ENCODE measurements at regions not wholly inside any gene's neighbourhood (a gene's known extent, or its start where the extent isn't known, plus 50 kb on each side); places are given as distances from the start of the nearest gene placed in this dataset.
A peak's percentile ranks its signal among the peaks of the same experiment; 100 is the strongest.

- ATAC-seq (no peak), DNase-seq (no peak)
- Mint-ChIP-seq H3K4me1 (no peaks in the 10 kb centered on the region), H3K27me3 (peaks cover under 1% of the 10 kb centered on the region), H3K27ac (no peak overlapping the region), H3K4me3 (no peak overlapping the region), H3K9me3 (peaks cover 0 to 6% of the 10 kb centered on the region in 2 donors)
These were observed 303.0 kb upstream of the AJAP1 start for GRCh38 chr1:4351453-4351852.

- Mint-ChIP-seq H3K27ac (no peak overlapping the region), H3K4me3 (no peak overlapping the region), H3K27me3 (no peaks in the 10 kb centered on the region), H3K9me3 (peaks cover 0 to 6% of the 10 kb centered on the region in 2 donors), H3K4me1 (no peaks in the 10 kb centered on the region)
- ATAC-seq: no peak
- no peak for DNase-seq
These were observed 301.1 kb upstream of the AJAP1 start for GRCh38 chr1:4353090-4353856.

DNA sequence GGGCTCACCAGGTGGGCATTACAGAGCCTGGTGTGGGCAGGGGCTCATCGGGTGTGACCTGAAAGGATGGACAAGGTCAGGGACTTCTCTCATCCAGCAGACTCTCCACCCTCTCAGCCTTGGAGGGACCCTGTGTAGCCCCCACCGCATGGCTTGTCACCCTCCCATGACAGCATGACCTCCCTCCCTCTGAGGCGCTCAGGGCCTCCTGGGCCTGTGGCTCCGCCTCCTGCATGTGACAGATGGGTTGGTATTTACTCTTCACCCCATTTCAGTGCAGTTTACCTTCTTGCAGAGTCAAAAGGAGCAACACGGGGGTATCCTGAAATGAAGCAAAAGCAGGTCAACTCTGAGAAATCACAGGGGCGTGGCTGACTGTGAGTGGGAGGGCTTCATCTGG, 298.6 kb upstream of the AJAP1 start:
- no peaks in the 10 kb centered on the region for H3K27me3 Mint-ChIP-seq
- no peaks in the 10 kb centered on the region for H3K9me3 Mint-ChIP-seq
- no peaks in the 10 kb centered on the region for H3K4me1 Mint-ChIP-seq
- H3K4me3 Mint-ChIP-seq: no peak overlapping the region
- no peak overlapping the region for H3K27ac Mint-ChIP-seq
- DNase-seq (no peak), ATAC-seq (no peak)

GRCh38 chr1:4362314-4363044, 291.9 kb upstream of the AJAP1 start:
- H3K4me3 Mint-ChIP-seq: no peak overlapping the region
- no peaks in the 10 kb centered on the region for H3K9me3 Mint-ChIP-seq
- ATAC-seq (no peak), DNase-seq (no peak)
- peaks cover 8% of the 10 kb centered on the region for H3K27me3 Mint-ChIP-seq
- no peak overlapping the region for H3K27ac Mint-ChIP-seq
- no peaks in the 10 kb centered on the region for H3K4me1 Mint-ChIP-seq

GRCh38 chr1:4366091-4366490, 288.3 kb upstream of the AJAP1 start:
- Mint-ChIP-seq H3K4me3 (no peak overlapping the region), H3K4me1 (no peaks in the 10 kb centered on the region), H3K27ac (no peak overlapping the region), H3K27me3 (peaks cover 8% of the 10 kb centered on the region), H3K9me3 (no peaks in the 10 kb centered on the region)
- DNase-seq: no peak
- no peak for ATAC-seq

- H3K27ac Mint-ChIP-seq: no peak overlapping the region
- no peaks in the 10 kb centered on the region for H3K27me3 Mint-ChIP-seq
- ATAC-seq: no peak
- no peaks in the 10 kb centered on the region for H3K9me3 Mint-ChIP-seq
- DNase-seq: no peak
- H3K4me1 Mint-ChIP-seq: no peaks in the 10 kb centered on the region
- no peak overlapping the region for H3K4me3 Mint-ChIP-seq
These were observed 287.1 kb upstream of the AJAP1 start for GRCh38 chr1:4367230-4367777.

DNA sequence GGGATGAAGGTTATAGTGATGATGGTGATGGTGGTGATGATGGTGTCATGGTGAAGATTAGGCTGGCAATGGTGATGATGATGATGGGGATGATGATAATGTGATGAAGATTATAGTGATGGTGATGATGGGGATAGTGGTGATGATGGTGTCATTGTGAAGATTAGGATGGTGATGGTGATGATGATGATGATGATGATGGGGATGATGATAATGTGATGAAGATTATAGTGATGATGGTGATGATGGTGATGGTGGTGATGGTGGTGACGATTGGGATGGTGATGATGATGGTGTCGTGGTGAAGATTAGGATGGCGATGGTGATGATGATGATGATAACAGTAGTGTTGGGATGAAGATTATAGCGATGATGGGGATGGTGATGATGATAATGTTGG, 285.1 kb upstream of the AJAP1 start:
- Mint-ChIP-seq H3K27me3 (no peaks in the 10 kb centered on the region), H3K9me3 (peaks cover 16 to 17% of the 10 kb centered on the region in 2 donors), H3K4me3 (no peak overlapping the region), H3K4me1 (no peaks in the 10 kb centered on the region), H3K27ac (no peak overlapping the region)
- ATAC-seq (no peak), DNase-seq (no peak)

DNA sequence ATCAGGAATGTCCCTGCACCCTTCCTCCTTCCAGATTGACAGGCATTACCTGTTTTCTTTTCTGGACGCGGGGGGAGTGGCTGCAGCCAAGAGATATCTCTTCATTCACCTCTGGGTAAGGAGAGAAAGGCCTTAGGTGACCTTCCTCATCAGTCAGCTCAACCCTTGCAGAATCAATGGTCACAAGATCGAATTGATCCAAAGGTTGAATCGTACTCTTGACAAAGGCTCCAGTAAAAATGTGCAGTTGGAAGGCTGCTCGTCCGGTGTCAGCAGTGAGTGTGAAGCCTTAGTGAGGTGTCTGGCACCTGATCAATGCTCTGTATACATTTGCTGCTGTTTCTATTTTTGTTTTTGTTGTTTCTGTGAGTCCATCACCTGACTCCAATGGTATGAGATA, 282.6 kb upstream of the AJAP1 start:
- no peak for ATAC-seq
- Mint-ChIP-seq H3K4me3 (no peak overlapping the region), H3K27me3 (no peaks in the 10 kb centered on the region), H3K4me1 (no peaks in the 10 kb centered on the region), H3K9me3 (peaks cover 16 to 17% of the 10 kb centered on the region in 2 donors), H3K27ac (no peak overlapping the region)
- DNase-seq: no peak

DNA sequence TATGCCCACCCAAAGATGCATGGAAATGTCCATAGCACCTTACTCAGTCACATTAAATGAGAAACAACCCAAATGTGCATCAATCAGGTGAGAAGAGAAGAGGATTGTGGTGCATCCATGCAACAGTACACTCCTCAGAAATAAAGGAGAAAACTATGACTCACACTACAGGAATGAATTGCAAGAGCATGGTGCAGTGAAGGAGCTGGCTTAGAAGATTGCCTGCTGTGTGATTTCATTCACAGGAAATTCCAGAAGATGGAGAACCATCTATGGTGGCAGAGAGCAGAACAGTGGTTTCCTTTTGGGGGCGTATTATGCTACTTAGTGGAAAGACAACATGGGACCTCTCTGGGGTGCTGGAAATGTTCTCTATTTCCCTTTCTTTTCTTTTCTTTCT, 278.6 kb upstream of the AJAP1 start:
- H3K9me3 Mint-ChIP-seq: peaks cover 17 to 19% of the 10 kb centered on the region in 2 donors

DNA sequence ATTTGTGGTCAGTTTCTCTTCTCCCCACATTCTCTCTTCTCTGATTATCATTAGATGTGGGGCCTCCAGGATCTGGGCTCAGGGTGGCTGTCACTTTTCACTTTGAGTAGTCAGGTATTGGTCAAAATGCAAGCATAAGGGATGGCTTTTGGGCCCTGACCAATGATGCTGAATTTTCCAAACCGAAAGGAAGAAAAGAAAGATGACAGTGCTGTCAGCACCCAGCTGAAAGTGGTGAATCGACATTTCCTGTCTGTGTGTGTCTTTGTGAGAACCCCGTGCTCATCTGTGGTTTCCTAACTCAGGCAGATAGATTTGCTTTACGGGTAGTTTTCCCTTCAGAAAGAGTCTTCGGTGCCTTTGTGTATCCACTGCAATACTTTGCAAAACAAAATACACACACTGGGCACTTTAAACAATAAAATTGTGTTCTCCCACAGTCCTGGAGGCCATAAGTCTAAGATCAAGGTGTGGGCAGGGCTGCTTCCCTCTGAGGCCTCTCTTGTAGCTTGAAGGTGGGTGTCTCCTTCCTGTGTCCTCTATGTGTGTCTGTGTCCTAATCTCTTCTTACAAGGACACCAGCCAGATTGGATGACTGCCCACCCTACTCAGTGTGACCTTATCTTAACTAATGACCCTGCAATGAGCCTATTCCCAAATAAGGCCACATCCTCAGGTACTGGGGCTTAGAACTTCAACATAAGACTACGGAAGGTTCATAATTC, 274.8 kb upstream of the AJAP1 start:
- no peak overlapping the region for H3K27ac Mint-ChIP-seq
- ATAC-seq: peak; percentile 79
- H3K27me3 Mint-ChIP-seq: no peaks in the 10 kb centered on the region

More for the DNA sequence above, 278.6 kb upstream of the AJAP1 start:
- no peak overlapping the region for H3K4me3 Mint-ChIP-seq
- ATAC-seq: no peak
- peaks cover 11% of the 10 kb centered on the region for H3K4me1 Mint-ChIP-seq
- no peak overlapping the region for H3K27ac Mint-ChIP-seq
- DNase-seq: no peak
- no peaks in the 10 kb centered on the region for H3K27me3 Mint-ChIP-seq

DNA sequence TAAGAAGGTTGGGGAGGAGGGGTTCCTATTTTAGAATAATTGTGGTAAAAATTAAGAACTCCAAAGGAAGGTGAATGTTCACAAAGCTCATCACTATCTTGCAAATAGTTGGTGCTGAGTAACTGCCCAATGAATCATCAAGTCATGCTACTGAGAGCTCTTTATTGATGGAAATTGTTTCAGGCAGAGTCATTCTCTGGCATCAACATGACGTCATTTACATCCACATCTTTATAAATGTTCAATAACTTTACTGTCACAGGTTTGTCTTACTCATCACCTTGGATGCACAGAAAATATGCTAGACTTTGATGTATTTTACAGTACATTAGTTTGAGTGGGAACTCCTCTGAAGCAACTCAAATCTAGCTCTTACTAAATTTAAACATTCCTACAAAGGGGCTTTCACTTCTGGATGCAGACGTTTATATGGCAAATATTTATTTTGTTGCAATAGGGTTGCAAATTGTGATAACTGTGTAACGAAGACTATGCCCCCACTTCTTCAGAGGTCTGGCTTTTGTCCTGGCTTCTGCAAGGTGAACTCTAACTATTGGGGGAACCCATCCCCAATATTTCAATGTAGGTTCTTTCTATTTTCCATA, 273.7 kb upstream of the AJAP1 start:
- peaks cover 11% of the 10 kb centered on the region for H3K4me1 Mint-ChIP-seq
- no peak overlapping the region for H3K4me3 Mint-ChIP-seq
- H3K27ac Mint-ChIP-seq: peak overlapping the region in 1 of 2 donors; percentile 20
- ATAC-seq (no peak), DNase-seq (no peak)
- peaks cover 15 to 22% of the 10 kb centered on the region in 2 donors for H3K9me3 Mint-ChIP-seq
- no peaks in the 10 kb centered on the region for H3K27me3 Mint-ChIP-seq

More for the DNA sequence above, 274.8 kb upstream of the AJAP1 start:
- Mint-ChIP-seq H3K4me1 (peaks cover 11% of the 10 kb centered on the region), H3K9me3 (peaks cover 15 to 19% of the 10 kb centered on the region in 2 donors), H3K4me3 (peak overlapping the region in 1 of 2 donors; percentile 9)
- DNase-seq: no peak

GRCh38 chr1:4393191-4393590, 261.2 kb upstream of the AJAP1 start:
- H3K4me3 Mint-ChIP-seq: no peak overlapping the region
- H3K9me3 Mint-ChIP-seq: peaks cover 9 to 41% of the 10 kb centered on the region in 2 donors
- no peaks in the 10 kb centered on the region for H3K4me1 Mint-ChIP-seq
- peaks cover 48% of the 10 kb centered on the region for H3K27me3 Mint-ChIP-seq
- no peak for ATAC-seq
- no peak overlapping the region for H3K27ac Mint-ChIP-seq
- DNase-seq: no peak

- peak overlapping the region in 1 of 2 donors; percentile 60 for H3K27ac Mint-ChIP-seq
- ATAC-seq (no peak), DNase-seq (no peak)
- H3K9me3 Mint-ChIP-seq: peaks cover 5 to 34% of the 10 kb centered on the region in 2 donors
- H3K4me3 Mint-ChIP-seq: no peak overlapping the region
- H3K27me3 Mint-ChIP-seq: peaks cover 48% of the 10 kb centered on the region
- no peaks in the 10 kb centered on the region for H3K4me1 Mint-ChIP-seq
These were observed 260.0 kb upstream of the AJAP1 start for GRCh38 chr1:4394366-4394765.

GRCh38 chr1:4395158-4395557, 259.3 kb upstream of the AJAP1 start:
- H3K4me1 Mint-ChIP-seq: no peaks in the 10 kb centered on the region
- ATAC-seq (peak; percentile 73), DNase-seq (no peak)
- peaks cover 48% of the 10 kb centered on the region for H3K27me3 Mint-ChIP-seq
- no peak overlapping the region for H3K4me3 Mint-ChIP-seq
- no peak overlapping the region for H3K27ac Mint-ChIP-seq
- H3K9me3 Mint-ChIP-seq: peaks cover 5 to 34% of the 10 kb centered on the region in 2 donors

- ATAC-seq: no peak
- DNase-seq: no peak
- Mint-ChIP-seq H3K27me3 (peaks cover 51% of the 10 kb centered on the region), H3K4me1 (no peaks in the 10 kb centered on the region), H3K4me3 (no peak overlapping the region), H3K9me3 (peaks cover 5 to 33% of the 10 kb centered on the region in 2 donors), H3K27ac (no peak overlapping the region)
These were observed 258.7 kb upstream of the AJAP1 start for GRCh38 chr1:4395676-4396075.
